ENCODE measurements at regions not wholly inside any gene's neighbourhood (a gene's known extent, or its start where the extent isn't known, plus 50 kb on each side); places are given as distances from the start of the nearest gene placed in this dataset.
"Not testable (repeated sequence)": the region's sequence is repeated elsewhere in the genome, so short reads cannot be mapped to it uniquely, and the experiment has no call there.

DNA sequence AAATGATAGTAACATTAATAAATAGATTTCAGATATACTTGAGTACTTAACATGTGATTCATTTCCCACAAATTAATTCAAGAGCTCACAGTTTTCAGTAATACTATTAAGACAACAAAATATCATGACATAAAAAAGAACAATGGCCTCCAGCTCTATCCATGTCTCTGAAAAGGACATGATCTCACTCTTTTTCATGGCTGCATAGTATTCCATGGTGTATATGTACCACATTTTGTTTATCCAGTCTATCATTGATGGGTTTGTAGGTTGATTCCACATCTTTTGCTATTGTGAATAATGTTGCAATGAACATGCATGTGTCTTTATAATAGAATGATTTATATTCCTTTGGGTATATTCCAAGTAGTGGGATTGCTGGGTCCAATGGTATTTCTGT lies 1012.8 kb upstream of the ALCAM start:
- no peak for DNase-seq

DNA sequence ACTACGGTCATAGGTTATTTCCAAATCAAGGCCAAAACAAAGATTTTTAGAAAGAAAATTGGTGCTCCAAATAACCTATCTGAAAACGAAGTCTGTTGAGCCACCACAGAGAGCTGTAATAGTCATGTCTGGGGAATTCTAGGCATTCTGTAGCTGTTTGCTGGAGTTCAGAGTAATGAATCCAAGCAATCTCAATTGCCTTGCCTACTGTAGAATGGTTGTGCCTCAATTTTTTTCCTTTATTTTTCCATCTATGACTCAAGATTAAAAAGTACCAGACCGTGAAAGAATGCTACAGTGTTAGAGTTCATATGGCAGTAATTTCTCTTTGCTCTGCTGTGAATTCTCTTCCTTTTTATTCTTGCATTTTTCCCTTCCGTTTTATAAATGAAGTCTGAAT lies 1007.2 kb upstream of the ALCAM start:
- DNase-seq = no peak

DNA sequence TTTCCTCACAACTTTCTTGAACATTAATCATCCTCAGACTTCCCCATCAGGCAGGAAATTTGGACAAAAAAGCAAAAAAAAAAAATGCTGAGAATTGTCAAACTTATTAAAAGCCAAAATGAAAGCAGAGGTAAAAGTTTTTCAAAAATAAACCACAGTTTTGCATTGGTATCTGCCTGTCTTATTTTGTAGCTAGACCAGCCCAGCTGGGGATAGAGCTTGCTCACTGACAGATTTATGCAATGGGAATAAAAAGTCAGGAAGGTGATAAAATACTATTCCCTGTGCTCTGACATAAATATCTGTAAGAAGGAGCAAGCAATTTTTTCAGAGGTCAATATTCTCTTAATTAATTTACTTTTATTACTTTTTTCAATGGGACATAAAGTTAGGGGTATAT lies 1006.7 kb upstream of the ALCAM start:
- DNase-seq = no peak

DNA sequence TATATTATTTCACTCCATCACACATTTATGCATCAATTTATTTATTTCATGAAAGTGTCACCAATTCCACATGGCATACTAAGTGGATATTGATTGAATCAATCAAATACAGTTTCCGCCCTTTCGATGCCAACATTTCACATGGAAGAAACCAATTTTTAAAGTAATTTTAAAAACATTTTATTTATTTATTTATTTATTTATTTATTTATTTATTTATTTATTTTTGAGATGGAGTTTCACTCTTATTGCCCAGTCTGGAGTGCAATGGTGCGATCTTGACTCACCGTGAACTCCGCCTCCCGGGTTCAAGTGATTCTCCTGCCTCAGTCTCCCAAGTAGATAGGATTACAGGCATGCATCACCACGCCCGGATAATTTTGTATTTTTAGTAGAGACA lies 1005.0 kb upstream of the ALCAM start:
- DNase-seq = not testable (repeated sequence)

DNA sequence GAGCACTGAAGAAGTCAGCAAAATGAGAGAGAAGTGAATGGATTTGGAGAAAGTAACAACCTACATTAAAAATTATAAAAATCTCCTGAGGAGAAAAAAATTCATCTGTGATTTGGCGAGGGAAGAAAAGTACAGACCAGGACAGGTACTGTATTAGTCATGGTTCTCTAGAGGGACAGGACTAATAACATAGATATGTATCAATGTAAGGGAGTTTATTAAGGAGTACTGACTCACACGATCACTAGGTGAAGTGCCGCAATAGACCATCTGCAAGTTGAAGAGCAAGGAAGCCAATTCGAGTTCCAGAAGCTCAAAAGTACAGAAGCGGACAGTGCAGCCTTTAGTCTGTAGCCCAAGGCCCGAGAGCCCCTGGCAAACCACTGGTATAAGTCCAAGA lies 1004.4 kb upstream of the ALCAM start:
- DNase-seq = no peak

DNA sequence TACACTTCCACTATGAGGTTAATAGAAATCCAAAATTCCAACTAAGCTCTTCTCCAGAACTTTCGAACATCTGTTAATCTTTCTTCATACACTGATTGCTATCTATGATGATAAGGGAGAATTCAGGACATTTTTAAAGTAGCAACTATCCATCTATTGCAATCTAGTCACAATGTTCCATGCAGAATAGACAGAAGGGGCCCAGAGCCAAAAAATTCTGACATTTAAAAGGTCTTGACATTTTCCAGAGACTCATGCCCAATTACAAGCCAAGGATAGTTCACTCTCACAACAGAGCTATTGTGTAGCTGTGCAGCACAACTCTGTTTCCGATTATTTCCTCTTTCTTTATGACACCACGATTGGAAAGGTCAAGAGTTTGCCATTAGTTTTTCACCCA lies 999.7 kb upstream of the ALCAM start:
- no peak for DNase-seq

DNA sequence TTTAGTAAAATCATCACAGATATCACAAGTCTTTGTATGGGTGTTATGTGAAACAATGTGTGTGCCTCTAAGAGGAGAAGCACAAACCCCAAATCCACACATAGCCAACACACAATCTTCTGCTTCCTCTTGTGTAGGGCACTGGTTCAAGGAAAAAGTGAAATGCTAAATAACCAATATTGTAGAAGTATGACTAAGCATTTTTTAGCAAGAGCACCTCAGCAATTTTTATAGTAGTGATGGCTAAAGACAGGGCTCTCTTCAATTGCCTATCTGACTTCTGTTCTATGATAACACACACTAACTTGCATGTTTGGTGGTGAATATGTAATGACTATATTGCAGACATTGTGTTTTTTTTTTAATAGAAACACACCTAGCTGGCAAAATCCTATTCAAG lies 997.9 kb upstream of the ALCAM start:
- no peak for DNase-seq

DNA sequence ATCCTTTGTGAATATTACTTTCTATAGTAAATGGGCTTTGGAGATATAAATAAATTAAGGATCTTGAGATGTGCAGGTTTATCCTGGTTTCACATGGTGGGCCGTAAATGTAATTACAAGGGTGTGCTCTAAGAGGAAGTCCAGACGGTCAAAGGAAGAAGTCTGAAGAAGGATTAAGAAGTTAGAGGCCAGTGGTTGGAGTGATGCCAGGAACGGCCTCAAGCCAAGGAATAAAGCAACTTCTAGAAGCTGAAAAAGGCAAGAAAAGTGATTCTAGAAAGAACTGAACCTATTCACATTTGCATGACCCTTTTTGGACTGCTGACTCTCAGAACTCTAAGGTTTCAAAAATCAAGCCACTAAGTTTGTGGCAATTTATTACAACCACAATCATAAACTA lies 981.3 kb upstream of the ALCAM start:
- no peak for DNase-seq

DNA sequence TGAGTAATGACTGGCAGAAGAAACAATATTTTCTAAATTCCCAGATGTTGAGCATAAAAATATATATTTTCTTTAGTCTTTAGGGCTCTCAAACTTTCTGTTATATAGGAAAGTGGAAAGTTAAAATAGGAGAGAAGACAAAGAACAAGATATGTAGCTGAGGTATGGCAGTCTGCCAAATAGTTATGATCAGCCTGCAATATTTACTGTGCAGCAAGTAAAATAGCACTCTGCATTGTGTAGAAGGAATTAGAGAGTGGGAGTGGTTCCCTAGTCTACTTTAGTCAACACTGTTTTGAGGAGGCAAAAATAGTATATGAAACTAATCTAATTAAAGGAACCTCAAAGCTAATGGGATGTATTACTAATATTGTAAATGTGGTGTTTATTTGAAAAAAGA lies 978.1 kb upstream of the ALCAM start:
- no peak for DNase-seq

DNA sequence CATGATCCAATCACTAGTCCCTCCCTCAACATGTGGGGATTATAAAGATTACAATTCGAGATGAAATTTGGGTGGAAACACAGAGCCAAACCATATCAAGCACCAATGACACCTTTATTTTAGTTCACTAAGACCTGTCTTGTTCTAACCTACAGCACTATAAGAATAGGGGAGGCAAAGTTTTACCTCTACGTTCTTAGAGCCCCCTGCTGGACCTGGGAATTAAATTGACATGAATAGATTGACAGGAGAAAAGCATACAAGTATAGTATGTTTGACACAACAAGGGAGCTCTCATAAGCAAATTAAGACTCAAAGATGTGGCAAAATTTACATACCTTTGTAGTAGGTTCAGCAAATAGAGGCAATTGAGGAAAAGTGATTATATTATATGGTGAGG lies 974.4 kb upstream of the ALCAM start:
- DNase-seq = no peak

DNA sequence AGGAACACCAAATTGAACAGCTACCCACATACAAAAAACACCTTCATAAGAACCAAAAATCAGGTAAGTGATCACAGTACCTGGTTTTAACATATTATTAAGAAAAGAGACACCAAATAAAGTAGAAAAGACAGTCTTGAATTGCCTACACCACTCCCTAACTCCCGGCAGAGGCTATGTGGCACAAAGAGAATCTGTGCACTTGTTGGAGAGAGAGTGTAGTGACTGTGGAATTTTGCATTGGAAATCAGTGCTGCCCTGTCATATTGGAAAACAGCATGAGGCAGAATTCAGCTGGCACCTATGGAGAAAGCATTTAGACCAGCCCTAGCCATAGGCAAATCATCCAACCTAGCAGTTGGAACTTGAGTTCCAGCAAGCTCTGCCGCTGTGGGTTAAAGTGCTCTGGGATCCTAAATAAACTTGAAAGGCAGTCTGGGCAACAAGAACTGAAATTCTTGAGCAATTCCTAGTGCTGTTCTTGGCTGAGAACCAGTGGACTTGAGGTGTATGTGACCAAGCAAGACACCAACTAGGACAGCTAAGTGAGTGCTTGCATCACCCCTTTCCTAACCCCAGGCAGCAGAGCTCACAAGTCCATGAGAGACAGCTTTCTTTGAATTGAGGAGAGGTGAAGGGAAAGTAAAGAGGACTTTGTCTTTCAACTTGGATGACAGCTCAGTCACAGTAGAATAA lies 969.6 kb upstream of the ALCAM start:
- DNase-seq = no peak

DNA sequence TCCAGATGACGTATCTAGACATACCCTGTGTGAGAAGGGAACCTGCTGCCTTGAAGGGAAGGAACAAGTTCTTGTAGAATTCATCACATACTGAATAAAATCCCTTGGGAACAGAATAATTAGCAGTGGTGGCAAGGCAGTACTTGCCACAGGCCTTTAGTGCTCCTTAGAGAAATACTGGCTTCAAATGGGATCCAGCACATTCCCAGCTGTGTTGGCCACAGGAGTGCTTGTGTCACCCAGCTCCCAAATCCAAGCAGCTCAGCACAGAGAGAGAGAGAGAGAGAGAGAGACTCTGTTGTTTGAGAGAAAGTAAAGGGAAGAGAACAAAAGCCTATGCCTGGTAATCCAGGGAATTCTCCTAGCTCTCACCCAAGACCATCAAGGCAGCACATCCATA lies 969.0 kb upstream of the ALCAM start:
- DNase-seq = no peak

DNA sequence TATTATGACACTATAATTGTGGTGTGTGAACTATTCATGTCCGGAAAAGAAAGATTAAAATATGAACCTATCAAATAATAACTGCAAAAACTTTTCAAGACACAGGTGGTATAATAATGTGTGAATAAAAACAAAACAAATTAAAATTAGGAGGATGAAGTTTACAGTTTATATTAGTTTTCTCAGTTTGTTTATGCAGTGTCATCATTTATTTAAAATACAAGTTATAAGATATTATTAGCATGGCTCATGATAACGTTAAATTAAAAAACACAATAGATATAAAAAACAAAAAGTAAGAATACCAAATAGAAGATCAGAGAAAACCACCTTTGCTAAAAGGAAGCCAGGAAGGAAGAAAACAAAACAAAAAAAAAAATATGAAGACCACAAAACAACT lies 963.8 kb upstream of the ALCAM start:
- no peak for DNase-seq

DNA sequence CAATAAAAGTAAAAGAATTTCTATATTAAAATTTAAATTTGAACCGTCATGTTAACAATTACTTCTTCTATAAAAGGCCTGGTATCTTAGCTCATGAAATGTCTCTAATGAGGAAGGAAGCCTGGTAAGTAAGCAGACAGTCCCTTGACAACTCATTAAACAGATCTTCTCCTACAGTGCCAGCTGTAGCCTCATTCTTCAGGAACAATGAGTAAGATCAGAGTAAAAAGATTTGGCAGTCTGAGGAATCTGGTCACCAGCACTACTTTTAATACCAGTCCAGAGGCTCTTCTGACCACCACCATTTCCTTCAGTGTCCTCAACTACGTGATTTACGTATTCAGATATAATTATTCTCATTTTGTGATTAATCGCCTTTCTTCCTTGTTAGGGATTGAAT lies 955.0 kb upstream of the ALCAM start:
- no peak for DNase-seq

DNA sequence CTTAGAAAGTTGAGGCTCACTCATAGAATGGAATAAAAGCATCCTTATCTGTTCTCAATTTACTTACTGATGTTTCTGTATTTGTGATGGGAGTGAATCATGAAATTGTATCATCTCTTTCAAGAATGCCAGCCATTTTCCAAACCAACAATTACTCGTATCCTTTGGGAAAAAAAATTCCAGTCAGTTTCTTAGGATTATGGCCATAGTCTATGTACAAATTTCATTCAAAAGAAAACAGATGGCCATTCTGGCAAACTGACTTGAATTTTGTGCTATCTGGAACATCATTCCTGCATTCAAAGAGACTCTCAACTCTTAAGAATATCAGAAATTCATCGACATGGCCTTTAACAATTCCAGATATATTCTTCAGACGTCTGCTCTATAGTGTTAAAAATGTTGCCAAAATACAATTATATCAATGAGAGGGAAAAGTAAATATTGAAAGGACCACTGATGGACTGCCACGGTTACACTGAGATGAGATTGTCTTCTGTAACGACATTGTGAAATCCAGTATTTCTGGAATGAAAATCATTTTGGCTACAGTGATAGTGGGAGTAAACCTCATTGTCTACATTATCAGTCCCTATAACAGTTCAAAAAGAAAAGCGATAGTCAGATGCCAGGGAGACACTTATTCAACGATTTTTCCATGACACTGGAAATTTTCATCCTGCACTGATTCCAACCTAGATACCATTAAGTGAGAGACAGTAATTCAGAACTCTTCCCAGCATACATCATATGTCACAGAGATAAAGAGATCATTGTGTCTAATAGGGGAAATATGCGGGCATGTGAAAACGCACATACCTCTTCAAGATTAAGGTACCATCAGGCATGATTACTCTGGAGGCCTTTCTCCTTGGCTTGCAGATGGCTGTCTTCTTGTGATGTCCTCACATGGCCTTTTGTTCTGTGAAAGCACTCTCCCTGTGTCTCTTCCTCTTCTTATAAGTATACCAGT lies 953.8 kb upstream of the ALCAM start:
- no peak for DNase-seq

DNA sequence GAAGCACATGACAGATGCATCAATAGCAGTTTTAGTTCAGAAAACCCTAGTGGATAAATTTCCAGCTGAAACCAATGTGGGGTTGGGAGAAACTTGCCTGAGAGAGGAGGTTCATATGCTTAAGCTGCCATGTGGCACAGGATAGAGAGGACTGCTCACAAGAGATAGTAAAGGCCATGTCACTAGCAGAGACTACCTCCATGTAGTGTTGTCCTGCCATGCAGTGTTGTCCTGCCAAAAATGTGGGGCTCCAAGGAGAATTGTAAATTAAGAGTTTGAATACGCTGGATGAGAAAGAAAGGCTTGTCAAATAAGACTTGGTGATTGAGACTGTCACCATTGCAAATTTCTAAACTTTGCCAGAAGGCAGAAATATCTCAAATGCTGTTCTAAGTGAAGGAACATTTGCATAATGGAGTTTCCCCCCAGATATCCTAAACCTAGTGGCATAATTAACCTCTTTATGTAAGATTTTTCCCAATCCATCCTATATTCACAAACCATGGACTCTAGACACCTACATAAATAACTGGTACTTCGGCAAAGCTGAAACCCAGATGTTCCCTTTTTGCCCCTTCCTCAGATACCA lies 938.3 kb upstream of the ALCAM start:
- no peak for DNase-seq

DNA sequence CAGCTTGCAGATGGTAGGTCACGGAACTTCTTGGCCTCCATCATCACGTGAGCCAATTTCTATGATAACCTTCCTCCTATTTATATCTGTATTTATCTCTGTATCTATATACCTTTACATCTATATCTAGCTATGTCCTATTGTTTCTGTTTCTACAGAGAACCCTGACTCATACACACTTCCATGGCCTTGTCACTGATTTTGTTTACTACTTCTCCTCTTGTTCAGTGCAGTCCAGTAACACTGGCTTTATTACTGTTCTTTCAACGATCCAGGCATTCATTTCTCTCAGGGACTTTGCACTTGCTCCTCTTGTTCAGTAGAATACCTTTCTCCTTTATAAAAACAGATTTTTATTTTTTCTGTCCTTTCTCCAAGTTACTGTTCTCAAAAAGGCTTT lies 937.0 kb upstream of the ALCAM start:
- DNase-seq = no peak

DNA sequence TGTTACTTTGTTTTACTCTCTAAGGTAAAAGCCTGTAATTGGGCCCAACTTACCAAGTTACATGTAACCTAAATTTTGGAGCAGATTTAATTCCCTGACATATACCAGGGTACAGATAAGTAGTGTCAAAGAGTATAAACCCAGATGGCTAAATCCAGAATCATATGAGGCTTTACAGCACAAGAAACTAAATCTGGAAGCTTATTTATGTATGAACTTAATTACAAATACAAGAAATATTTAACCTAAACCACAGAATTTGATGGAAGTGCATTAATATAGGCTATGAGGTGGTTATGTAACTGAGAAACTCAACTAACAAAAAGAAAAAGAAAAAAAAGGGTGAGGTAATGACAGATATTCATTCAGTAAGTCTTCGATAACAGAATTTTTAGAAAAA lies 930.2 kb upstream of the ALCAM start:
- DNase-seq = no peak

DNA sequence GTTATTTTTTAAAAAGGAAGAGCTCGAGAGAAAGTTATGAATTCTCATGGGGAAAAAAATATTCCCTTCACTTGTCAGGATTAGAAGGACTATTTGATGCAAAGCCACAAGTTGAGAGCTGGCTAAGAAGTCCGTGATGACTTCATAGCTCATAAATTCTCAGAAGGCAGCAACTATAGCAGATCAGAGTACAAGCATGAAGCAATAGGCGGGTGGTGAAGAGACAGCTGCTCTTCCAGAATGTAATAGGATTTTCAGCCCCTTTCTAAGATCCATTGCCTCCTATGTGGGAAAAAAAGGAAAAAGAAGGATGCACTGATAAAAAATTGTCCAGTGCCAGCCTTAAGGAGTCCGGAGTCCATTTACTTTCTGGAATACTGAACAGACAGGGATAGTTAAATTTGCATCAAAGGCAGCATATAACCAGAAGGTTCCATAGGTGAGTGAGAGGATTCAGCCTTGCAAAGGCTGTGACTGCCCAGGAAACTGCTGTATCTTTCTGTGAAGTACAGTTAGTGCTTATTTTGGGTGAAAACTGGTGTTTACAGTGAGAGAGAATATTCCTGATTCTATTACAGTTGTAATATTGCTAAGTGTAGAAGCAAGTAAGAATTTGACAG lies 929.5 kb upstream of the ALCAM start:
- DNase-seq = no peak

DNA sequence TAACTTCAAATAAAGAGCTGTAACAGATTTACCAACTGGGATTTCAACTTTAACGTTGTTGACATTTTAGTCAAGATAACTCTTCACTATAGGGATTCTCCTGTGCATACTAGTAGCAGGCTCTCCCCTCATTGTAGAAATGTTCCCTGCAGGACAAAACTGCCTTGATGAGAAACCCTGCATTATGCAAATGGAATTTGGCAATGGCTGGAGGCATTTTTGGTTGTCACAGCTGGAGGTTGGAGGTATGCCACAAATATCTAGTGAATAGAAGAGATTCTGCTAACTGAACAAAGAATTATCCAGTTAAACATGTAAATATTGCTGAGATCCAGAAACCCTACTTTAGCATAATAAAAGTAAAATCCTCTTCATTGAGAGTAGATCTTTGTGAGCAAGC lies 928.8 kb upstream of the ALCAM start:
- DNase-seq = no peak

DNA sequence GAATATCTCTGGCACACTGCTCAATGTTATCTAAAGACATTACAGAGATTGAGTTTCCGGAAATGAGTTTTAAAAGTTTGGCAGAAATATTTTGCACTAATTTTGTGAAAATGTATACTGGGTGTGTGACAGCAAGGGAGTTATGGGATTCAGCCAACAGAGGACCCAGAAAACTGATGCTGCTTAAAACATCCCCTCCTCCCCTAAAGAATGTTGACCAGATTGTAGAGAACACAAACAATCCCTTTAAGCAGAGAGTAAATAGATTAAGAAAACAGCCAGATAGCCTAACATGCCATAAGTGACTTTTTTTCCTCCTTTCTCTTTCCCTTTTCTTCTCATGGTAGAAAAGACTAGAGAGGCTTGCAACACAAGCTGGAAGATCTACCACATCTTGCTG lies 928.0 kb upstream of the ALCAM start:
- no peak for DNase-seq

DNA sequence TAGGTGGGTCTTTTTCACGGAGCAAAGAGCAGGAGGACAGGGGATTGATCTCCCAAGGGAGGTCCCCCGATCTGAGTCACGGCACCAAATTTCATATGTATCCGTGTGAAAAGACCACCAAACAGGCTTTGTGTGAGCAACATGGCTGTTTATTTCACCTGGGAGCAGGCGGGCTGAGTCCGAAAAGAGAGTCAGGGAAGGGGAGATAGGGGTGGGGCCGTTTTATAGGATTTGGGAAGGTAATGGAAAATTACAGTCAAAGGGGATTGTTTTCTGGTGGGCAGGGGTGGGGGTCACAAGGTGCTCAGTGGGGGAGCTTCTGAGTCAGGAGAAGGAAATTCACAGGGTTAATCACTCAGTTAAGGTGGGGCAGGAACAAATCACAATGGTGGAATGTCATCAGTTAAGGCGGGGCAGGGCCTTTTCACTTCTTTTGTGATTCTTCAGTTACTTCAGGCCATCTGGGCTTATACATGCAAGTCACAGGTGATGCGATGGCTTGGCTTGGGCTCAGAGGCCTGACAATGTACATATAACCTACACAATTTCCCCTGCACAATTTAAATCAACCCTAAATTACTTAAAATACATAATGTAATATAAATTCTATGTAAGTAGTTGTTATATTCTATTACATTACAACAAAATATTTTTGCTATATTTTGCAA lies 921.3 kb upstream of the ALCAM start:
- DNase-seq = not testable (repeated sequence)

DNA sequence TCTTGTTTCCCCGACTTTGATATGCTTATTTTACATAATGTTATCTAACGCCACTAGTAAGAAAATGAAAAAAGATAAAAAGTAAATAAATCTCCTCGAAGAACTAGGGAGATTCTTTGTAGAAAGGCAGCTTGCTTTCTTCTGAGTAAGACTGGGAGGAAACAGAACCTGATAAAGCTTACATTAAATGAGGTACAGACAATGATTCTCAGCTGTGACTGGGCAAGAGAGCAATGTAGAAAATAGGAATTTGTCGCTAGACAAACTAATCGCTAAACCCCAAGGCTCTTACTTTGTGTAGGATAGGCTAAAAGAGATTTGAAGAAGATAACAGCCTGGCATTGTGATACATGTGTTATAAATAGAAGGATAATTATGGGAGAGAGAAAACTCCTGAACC lies 919.0 kb upstream of the ALCAM start:
- DNase-seq = no peak
